Sigmoid colon (tissue), 6 donors: ENCODE measurements at regions not wholly inside any gene's neighbourhood (a gene's known extent, or its start where the extent isn't known, plus 50 kb on each side); places are given as distances from the start of the nearest gene placed in this dataset.

Experiments
- DNase-seq: peaks from one replicate; pipeline ENCODE4 v3.0.0-alpha.2; 2019
- H3K27ac ChIP-seq, 4 donors: fragments of 200-600 bp; sonication (generic); one replicate each; pipeline ENCODE4 v1.5.1; 2016 to 2019; ENCODE audit warnings: mild to moderate bottlenecking in 1 of 4
- H3K27me3 ChIP-seq, 3 donors: fragments of 200-600 bp; sonication (generic); one replicate each; pipeline ENCODE4 v1.5.1; 2019; ENCODE audit warnings: mild to moderate bottlenecking in 1 of 3
- H3K36me3 ChIP-seq, 4 donors: fragments of 200-600 bp; sonication (generic); one replicate each; pipeline ENCODE4 v1.5.1; 2016 to 2019
- H3K4me1 ChIP-seq, 4 donors: fragments of 200-600 bp; sonication (generic); one replicate each; pipeline ENCODE4 v1.5.1; 2017 to 2019
- H3K4me3 ChIP-seq, 4 donors: fragments of 200-600 bp; sonication (generic); one replicate each; pipeline ENCODE4 v1.5.1; 2017 to 2019; ENCODE audit warnings: mild to moderate bottlenecking in 2 of 4, moderate library complexity in 1 of 4
- H3K9me3 ChIP-seq, 4 donors: fragments of 200-600 bp in 3 of 4; sonication (generic) in 3 of 4; one replicate each; pipeline versions ENCODE4 v1.5.1 to v1.6.1; 2013 to 2019
- CTCF ChIP-seq, 4 experiments: fragments of 450-650 bp in 3 of 4; fragments of 200-600 bp in 1 of 4; IDR thresholded peaks; one replicate each; pipeline ENCODE4 v1.5.1; 2016 to 2019; ENCODE audit warnings: antibody characterized with exemption in 4 of 4, mild to moderate bottlenecking in 3 of 4, moderate library complexity in 2 of 4
- EP300 ChIP-seq, 4 donors: sonication (generic); formaldehyde crosslinking; IDR thresholded peaks; one replicate each; pipeline ENCODE4 v1.6.1; 2017; ENCODE audit warnings: antibody characterized with exemption in 4 of 4
- POLR2A ChIP-seq, 2 donors: fragments of 450-650 bp; IDR thresholded peaks; one replicate each; pipeline ENCODE4 v1.6.1; 2016; ENCODE audit warnings: antibody characterized with exemption in 2 of 2, mild to moderate bottlenecking in 2 of 2, moderate library complexity in 2 of 2
- POLR2AphosphoS5 ChIP-seq, 4 donors: sonication (generic); formaldehyde crosslinking; IDR thresholded peaks; one replicate each; pipeline ENCODE4 v1.6.1; 2017; ENCODE audit warnings: antibody characterized with exemption in 4 of 4
- WGBS, 2 donors: extraction: QIAGEN DNeasy Blood & Tissue Kit; methylation state at CpG; one replicate each; pipeline ENCODE4 v1.1.7; 2013; 5-methylcytosine and 5-hydroxymethylcytosine counted together
- intact Hi-C: fragments of 100-400 bp; cut with DNase I; formaldehyde crosslinking; loops from one replicate; pipeline ENCODE4 v1.15.1; 2023
- donor health status: healthy with polysubstance abuse.
- donor health status: healthy.

- TF ChIP-seq EP300 (IDR thresholded peaks at IDR 0.05), result no peak
- no peak for TF ChIP-seq POLR2A (IDR thresholded peaks at IDR 0.05)
- no peak for TF ChIP-seq CTCF (IDR thresholded peaks at IDR 0.05)
- no peak for TF ChIP-seq POLR2AphosphoS5 (IDR thresholded peaks at IDR 0.05)
- intact Hi-C loops, result no loop called here
- Histone ChIP-seq H3K36me3 (no peaks in the 10 kb centered on the region), H3K9me3 (no peaks in the 10 kb centered on the region), H3K4me3 (no peak overlapping the region), H3K27ac (no peak overlapping the region), H3K4me1 (no peaks in the 10 kb centered on the region), H3K27me3 (no peaks in the 10 kb centered on the region)
- WGBS, 2 donors, result 25 to 64% methylated on average over 3 of the region's 3 CpGs
- no peak for DNase-seq
Observed at GRCh38 chr13:23991119-23991518, 93.8 kb upstream of the C1QTNF9B start.

- H3K4me1 ChIP-seq, result no peaks in the 10 kb centered on the region
- H3K4me3 ChIP-seq, result no peak overlapping the region
- WGBS, 2 donors, result 64 to 68% methylated on average over 12 of the region's 12 CpGs
- TF ChIP-seq POLR2AphosphoS5 (IDR thresholded peaks at IDR 0.05) (no peak), EP300 (IDR thresholded peaks at IDR 0.05) (no peak)
- DNase-seq, result no peak
- H3K9me3 ChIP-seq, result no peaks in the 10 kb centered on the region
- intact Hi-C loops, result no loop called here
- H3K27ac ChIP-seq, result no peak overlapping the region
- no peaks in the 10 kb centered on the region for H3K27me3 ChIP-seq
- H3K36me3 ChIP-seq, result no peaks in the 10 kb centered on the region
Observed at GRCh38 chr13:23992781-23993679, 95.7 kb upstream of the C1QTNF9B start.

GRCh38 chr13:23993680-23993985, 96.3 kb upstream of the C1QTNF9B start:
- TF ChIP-seq EP300 (IDR thresholded peaks at IDR 0.05), result no peak
- no peak for TF ChIP-seq POLR2AphosphoS5 (IDR thresholded peaks at IDR 0.05)
- H3K9me3 ChIP-seq, result no peaks in the 10 kb centered on the region
- intact Hi-C loops, result no loop called here
- no peak overlapping the region for H3K27ac ChIP-seq
- H3K36me3 ChIP-seq, result no peaks in the 10 kb centered on the region
- WGBS, 2 donors, result 83 to 90% methylated on average over 1 of the region's 1 CpG
- no peak overlapping the region for H3K4me3 ChIP-seq
- H3K27me3 ChIP-seq, result no peaks in the 10 kb centered on the region
- no peak for DNase-seq
- H3K4me1 ChIP-seq, result no peaks in the 10 kb centered on the region

- H3K27ac ChIP-seq, result no peak overlapping the region
Observed at GRCh38 chr13:23995283-23996073, 98.2 kb upstream of the C1QTNF9B start.

GRCh38 chr13:23996456-23996855, 99.2 kb upstream of the C1QTNF9B start:
- no peak for DNase-seq
- Histone ChIP-seq H3K4me1 (no peaks in the 10 kb centered on the region), H3K4me3 (no peak overlapping the region), H3K27me3 (no peaks in the 10 kb centered on the region), H3K27ac (no peak overlapping the region), H3K9me3 (no peaks in the 10 kb centered on the region), H3K36me3 (no peaks in the 10 kb centered on the region)
- 76 to 90% methylated on average over 2 of the region's 2 CpGs for WGBS, 2 donors
- intact Hi-C loops, result no loop called here
- TF ChIP-seq EP300 (IDR thresholded peaks at IDR 0.05), result no peak
- no peak for TF ChIP-seq CTCF (IDR thresholded peaks at IDR 0.05)

More at GRCh38 chr13:23995283-23996073, 98.2 kb upstream of the C1QTNF9B start:
- WGBS, 2 donors, result 63 to 78% methylated on average over 6 of the region's 6 CpGs
- H3K36me3 ChIP-seq, result no peaks in the 10 kb centered on the region
- TF ChIP-seq POLR2A (IDR thresholded peaks at IDR 0.05) (no peak), CTCF (IDR thresholded peaks at IDR 0.05) (no peak), EP300 (IDR thresholded peaks at IDR 0.05) (no peak), POLR2AphosphoS5 (IDR thresholded peaks at IDR 0.05) (no peak)
- no peaks in the 10 kb centered on the region for H3K9me3 ChIP-seq
- H3K4me1 ChIP-seq, result no peaks in the 10 kb centered on the region
- no peak for DNase-seq
- H3K27me3 ChIP-seq, result no peaks in the 10 kb centered on the region
- intact Hi-C loops, result no loop called here
- H3K4me3 ChIP-seq, result no peak overlapping the region
